LNCaP clone FGC (cell line): ENCODE measurements at regions not wholly inside any gene's neighbourhood (a gene's known extent, or its start where the extent isn't known, plus 50 kb on each side); places are given as distances from the start of the nearest gene placed in this dataset.
"Not testable (repeated sequence)": the region's sequence is repeated elsewhere in the genome, so short reads cannot be mapped to it uniquely, and the experiment has no call there.

ENCODE experiments used
- DNase-seq: peaks from one replicate; pipeline ENCODE4 v3.0.0-alpha.2; 2011; ENCODE audit warnings: low read depth
- H3K4me3 ChIP-seq: 2 replicates; pipeline ENCODE4 v1.5.1; 2011; ENCODE audit warnings: mild to moderate bottlenecking, low read depth, low read length, control low read depth
- TF ChIP-seq, protein P1 (sequence below): IDR thresholded peaks from 2 replicates; pipeline ENCODE4 v1.5.1; 2012; ENCODE audit warnings: mild to moderate bottlenecking; ENCODE audit not compliant: control insufficient read depth, insufficient read depth; ENCODE audit errors: extremely low read depth

DNA sequence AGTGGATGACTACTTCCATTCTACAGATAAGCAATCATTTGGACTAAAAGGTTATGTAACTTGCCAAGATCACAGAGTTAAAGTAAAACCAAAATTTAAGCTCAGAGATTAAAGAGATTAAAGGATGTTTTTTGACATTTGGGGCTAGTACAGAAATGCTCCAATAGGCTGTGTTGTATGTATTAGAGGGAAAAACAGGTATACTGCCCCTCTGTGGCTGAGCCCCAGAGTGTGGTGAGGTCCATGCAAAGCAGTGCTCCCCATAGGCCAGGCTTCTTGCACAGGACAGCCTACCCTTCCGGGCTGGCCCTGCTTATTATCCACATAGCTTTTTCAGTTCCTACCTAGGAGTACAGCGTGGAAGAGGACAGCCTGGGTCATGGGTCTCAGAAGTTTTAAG lies 322.8 kb downstream of the POM121L12 start:
- H3K4me3 ChIP-seq: no peak overlapping the region
- no peak for DNase-seq
- TF ChIP-seq, protein P1, sequence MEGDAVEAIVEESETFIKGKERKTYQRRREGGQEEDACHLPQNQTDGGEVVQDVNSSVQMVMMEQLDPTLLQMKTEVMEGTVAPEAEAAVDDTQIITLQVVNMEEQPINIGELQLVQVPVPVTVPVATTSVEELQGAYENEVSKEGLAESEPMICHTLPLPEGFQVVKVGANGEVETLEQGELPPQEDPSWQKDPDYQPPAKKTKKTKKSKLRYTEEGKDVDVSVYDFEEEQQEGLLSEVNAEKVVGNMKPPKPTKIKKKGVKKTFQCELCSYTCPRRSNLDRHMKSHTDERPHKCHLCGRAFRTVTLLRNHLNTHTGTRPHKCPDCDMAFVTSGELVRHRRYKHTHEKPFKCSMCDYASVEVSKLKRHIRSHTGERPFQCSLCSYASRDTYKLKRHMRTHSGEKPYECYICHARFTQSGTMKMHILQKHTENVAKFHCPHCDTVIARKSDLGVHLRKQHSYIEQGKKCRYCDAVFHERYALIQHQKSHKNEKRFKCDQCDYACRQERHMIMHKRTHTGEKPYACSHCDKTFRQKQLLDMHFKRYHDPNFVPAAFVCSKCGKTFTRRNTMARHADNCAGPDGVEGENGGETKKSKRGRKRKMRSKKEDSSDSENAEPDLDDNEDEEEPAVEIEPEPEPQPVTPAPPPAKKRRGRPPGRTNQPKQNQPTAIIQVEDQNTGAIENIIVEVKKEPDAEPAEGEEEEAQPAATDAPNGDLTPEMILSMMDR: peak; percentile 23; the same call in 1 of the 2 replicates

DNA sequence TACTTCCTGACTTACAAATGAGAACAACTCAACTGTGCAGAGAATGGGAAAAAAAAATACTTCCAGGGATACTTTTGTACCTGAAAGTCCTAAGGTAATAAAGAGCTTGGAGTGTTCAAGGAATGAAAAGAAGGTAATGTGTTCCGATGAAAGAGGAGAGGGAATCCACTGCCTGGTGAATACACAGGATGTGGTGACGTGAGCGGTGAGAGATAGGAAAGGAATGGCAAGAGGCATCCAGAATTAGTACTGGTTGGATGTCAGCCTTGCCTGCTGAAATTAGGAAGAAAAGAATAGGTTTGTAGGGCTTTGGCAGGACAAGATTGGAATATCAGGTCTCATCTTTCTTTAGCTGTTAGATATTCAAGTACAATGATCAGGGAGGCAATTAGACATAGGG lies 347.7 kb downstream of the POM121L12 start:
- no peak for DNase-seq
- H3K4me3 ChIP-seq: no peak overlapping the region
- TF ChIP-seq, protein P1: no peak

DNA sequence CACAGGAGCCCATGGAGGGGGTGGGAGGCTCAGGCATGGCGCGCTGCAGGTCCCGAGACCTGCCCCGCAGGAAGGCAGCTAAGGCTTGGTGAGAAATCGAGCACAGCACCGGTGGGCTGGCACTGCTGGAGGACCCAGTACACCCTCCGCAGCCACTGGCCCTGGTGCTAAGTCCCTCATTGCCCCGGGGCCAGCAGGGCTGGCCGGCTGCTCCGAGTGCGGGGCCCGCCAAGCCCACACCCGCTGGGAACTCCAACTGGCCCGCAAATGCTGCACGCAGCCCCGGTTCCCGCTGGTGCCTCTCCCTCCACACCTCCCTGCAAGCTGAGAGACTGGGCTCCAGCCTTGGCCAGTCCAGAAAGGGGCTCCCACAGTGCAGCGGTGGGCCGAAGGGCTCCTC lies 349.8 kb downstream of the POM121L12 start:
- not testable (repeated sequence) for H3K4me3 ChIP-seq, DNase-seq

DNA sequence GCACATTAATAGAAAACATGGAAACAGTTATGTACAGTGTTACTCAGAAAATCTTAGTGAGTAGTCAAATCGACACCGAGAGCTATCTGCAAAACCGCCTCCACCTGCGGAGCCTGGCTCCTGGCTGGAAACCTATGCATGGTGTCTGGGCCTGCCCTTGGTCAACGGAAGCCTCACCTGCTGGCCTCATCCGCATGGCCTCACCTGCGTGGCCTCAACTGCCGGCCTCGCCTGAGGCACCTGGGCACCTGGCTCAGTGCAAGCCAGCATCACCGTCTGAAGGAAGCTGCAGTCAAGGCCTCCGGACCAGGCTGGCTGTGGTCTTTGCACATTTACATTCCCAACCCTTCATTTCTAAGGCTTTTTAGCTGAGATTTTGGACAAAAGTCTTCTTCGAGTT lies 352.1 kb downstream of the POM121L12 start:
- DNase-seq: no peak
- TF ChIP-seq, protein P1: no peak
- no peak overlapping the region for H3K4me3 ChIP-seq

DNA sequence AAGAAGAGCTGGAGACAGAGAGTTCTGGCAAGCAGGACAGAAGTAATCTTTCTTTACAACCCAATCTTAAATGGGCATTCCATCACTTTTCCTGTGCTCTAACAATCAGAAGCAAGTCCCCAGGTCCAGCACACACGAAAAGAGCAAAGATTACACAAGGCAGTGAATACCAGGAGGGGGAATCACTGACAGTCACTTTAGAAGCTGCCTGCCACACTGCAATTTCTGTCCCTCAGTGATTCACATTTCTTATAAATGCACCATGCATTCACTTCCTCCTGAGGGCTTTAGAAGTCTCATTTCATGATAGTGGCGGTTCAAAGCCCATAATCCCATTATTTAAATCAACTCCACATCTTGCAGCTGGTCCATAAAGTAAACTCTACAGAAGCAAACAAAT lies 362.5 kb downstream of the POM121L12 start:
- H3K4me3 ChIP-seq: no peak overlapping the region
- TF ChIP-seq, protein P1: no peak
- DNase-seq: no peak

DNA sequence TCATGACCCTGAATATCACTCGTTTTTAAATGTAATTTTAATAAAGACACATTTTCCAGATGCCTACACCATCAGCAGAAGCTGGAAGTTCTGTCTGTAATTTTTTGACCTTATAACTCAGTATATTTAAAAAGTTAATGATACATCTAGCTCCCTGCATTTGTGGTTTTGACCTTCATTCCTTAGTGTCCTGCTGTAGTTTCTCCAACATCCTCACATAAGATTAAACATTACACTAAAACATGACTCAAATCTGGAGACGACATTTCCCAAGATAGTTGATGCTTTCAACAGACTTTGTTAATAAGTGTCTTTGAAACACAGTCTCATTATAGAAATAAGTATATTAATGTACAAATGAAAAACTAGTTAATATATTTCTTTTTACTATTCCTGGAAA lies 363.1 kb downstream of the POM121L12 start:
- DNase-seq: no peak
- H3K4me3 ChIP-seq: no peak overlapping the region
- TF ChIP-seq, protein P1: no peak

DNA sequence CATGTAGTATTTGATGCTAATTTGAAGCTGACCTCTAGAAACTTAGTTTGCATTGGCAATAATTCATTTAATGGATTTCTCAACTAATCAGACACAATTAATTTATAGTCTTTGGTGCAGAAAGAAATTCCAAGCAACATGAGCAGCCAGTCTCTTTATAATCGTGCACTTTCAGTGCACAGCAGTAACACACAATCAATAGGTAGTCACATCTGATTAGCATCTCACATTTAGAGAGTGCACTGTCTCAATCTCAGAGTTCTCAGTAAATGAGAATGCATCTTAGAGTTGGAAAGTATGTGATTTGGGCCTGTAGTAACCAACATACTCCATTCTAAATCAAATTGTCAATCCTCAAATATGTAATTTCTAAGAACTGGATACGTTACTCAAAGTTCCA lies 377.6 kb downstream of the POM121L12 start:
- no peak for DNase-seq
- no peak overlapping the region for H3K4me3 ChIP-seq
- TF ChIP-seq, protein P1: no peak
